OCI-LY1 (cell line): ENCODE measurements at regions not wholly inside any gene's neighbourhood (a gene's known extent, or its start where the extent isn't known, plus 50 kb on each side); places are given as distances from the start of the nearest gene placed in this dataset.

ENCODE experiments used
- H2AFZ ChIP-seq: fragments of 200-600 bp; sonication (generic), shearing (Covaris generic); 2 replicates; pipeline ENCODE4 v1.6.0; 2014; ENCODE audit warnings: antibody characterized with exemption, mild to moderate bottlenecking, low read length
- H3F3A ChIP-seq: fragments of 200-600 bp; sonication (generic), shearing (Covaris generic); 2 replicates; pipeline ENCODE4 v1.6.0; 2014; ENCODE audit warnings: mild to moderate bottlenecking, antibody characterized with exemption, low read length, moderate library complexity; ENCODE audit not compliant: insufficient read depth
- H3K27ac ChIP-seq: fragments of 200-600 bp; sonication (generic); 2 replicates; pipeline ENCODE4 v1.5.1; 2014; ENCODE audit warnings: low read length, mixed run types, mild to moderate bottlenecking, low read depth; ENCODE audit not compliant: poor library complexity, severe bottlenecking
- H3K27me3 ChIP-seq: fragments of 200-600 bp; sonication (generic); 2 replicates; pipeline ENCODE4 v1.6.0; 2014; ENCODE audit warnings: antibody characterized with exemption, mild to moderate bottlenecking, low read length, moderate library complexity; ENCODE audit not compliant: insufficient read depth
- H3K36me3 ChIP-seq: fragments of 200-600 bp; sonication (generic); 2 replicates; pipeline ENCODE4 v1.6.1; 2014; ENCODE audit warnings: mild to moderate bottlenecking, antibody characterized with exemption, low read length, moderate library complexity, mixed read lengths; ENCODE audit not compliant: insufficient read depth
- H3K4me1 ChIP-seq: fragments of 200-600 bp; sonication (generic); 2 replicates; pipeline ENCODE4 v1.5.1; 2014; ENCODE audit warnings: mild to moderate bottlenecking, low read length, moderate library complexity; ENCODE audit not compliant: insufficient read depth, severe bottlenecking
- H3K4me2 ChIP-seq: fragments of 200-600 bp; sonication (generic), shearing (Covaris generic); 2 replicates; pipeline ENCODE4 v1.6.1; 2014; ENCODE audit warnings: low read length
- H3K4me3 ChIP-seq: fragments of 200-600 bp; sonication (generic); 2 replicates; pipeline ENCODE4 v1.5.1; 2014; ENCODE audit warnings: low read length, low read depth, mild to moderate bottlenecking, mixed read lengths; ENCODE audit not compliant: poor library complexity, severe bottlenecking
- H3K79me2 ChIP-seq: fragments of 200-600 bp; shearing (Covaris generic); 2 replicates; pipeline ENCODE4 v1.6.1; 2016; ENCODE audit warnings: mixed run types, low read length, mixed read lengths; ENCODE audit not compliant: insufficient read depth
- H3K9ac ChIP-seq: fragments of 200-600 bp; sonication (generic), shearing (Covaris generic); 2 replicates; pipeline ENCODE4 v1.6.1; 2014; ENCODE audit warnings: mild to moderate bottlenecking, low read length, mixed read lengths
- H3K9me2 ChIP-seq: fragments of 200-600 bp; sonication (generic), shearing (Covaris generic); 2 replicates; pipeline ENCODE4 v1.6.1; 2014; ENCODE audit warnings: low read depth, mild to moderate bottlenecking, low read length, mixed read lengths
- H3K9me3 ChIP-seq: fragments of 200-600 bp; shearing (Covaris generic); 2 replicates; pipeline ENCODE4 v1.6.1; 2014; ENCODE audit warnings: low read length, mixed read lengths
- H4K20me1 ChIP-seq: fragments of 200-600 bp; sonication (generic), shearing (Covaris generic); 2 replicates; pipeline ENCODE4 v1.6.0; 2016; ENCODE audit warnings: mild to moderate bottlenecking, low read length; ENCODE audit not compliant: insufficient read depth
- CTCF ChIP-seq: fragments of 200-600 bp; sonication (generic), shearing (Covaris generic); IDR thresholded peaks from 2 replicates; pipeline ENCODE4 v1.5.1; 2017; ENCODE audit warnings: mild to moderate bottlenecking, antibody characterized with exemption, low read length, moderate library complexity, mixed read lengths
- EZH2 ChIP-seq: fragments of 200-600 bp; sonication (generic), shearing (Covaris generic); IDR thresholded peaks from 2 replicates; pipeline ENCODE4 v1.8.0; 2017; ENCODE audit warnings: borderline replicate concordance, mixed run types, mild to moderate bottlenecking, antibody characterized with exemption, low read length, moderate library complexity, mixed read lengths

GRCh38 chr20:40806929-40807820 is 118.1 kb upstream of the MAFB start:
- H2AFZ ChIP-seq = no peak overlapping the region
- no peak overlapping the region for H3K9ac ChIP-seq
- no peaks in the 10 kb centered on the region for H3F3A ChIP-seq
- H4K20me1 ChIP-seq = no peaks in the 10 kb centered on the region
- H3K27ac ChIP-seq = no peak overlapping the region
- no peaks in the 10 kb centered on the region for H3K4me1 ChIP-seq
- H3K27me3 ChIP-seq = no peaks in the 10 kb centered on the region; the same call in 1 of the 2 replicates
- H3K4me3 ChIP-seq = no peak overlapping the region
- no peaks in the 10 kb centered on the region for H3K36me3 ChIP-seq
- TF ChIP-seq CTCF = no peak
- H3K79me2 ChIP-seq = no peaks in the 10 kb centered on the region
- no peak overlapping the region for H3K4me2 ChIP-seq
- no peaks in the 10 kb centered on the region for H3K9me3 ChIP-seq
- no peaks in the 10 kb centered on the region for H3K9me2 ChIP-seq

DNA sequence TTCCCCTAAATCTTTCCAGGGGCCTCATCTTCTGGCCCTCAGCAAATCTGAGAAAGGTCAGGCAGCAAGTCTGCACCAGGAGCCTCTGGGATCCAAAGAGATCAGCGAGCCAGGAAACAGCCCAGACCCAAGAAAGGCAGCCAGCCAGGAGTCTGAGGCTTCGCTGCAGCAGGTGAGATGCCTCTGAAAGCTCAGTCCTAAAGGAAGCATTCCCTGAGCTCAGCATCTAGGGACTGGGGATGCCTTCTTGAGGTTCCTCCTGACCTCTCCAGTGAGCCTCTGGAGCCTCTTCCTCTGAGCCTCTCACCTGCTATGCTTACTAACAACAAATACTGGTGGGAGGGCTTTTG is 118.8 kb upstream of the MAFB start:
- H3F3A ChIP-seq = no peaks in the 10 kb centered on the region
- no peak overlapping the region for H3K4me2 ChIP-seq
- H3K9me3 ChIP-seq = no peaks in the 10 kb centered on the region
- TF ChIP-seq EZH2 (no peak), CTCF (no peak)
- H3K27ac ChIP-seq = no peak overlapping the region
- H3K79me2 ChIP-seq = no peaks in the 10 kb centered on the region
- no peaks in the 10 kb centered on the region for H3K36me3 ChIP-seq
- H3K27me3 ChIP-seq = no peaks in the 10 kb centered on the region; the same call in 1 of the 2 replicates
- H3K4me3 ChIP-seq = no peak overlapping the region
- H4K20me1 ChIP-seq = no peaks in the 10 kb centered on the region
- no peak overlapping the region for H2AFZ ChIP-seq
- no peaks in the 10 kb centered on the region for H3K4me1 ChIP-seq
- no peak overlapping the region for H3K9ac ChIP-seq
- H3K9me2 ChIP-seq = no peaks in the 10 kb centered on the region

DNA sequence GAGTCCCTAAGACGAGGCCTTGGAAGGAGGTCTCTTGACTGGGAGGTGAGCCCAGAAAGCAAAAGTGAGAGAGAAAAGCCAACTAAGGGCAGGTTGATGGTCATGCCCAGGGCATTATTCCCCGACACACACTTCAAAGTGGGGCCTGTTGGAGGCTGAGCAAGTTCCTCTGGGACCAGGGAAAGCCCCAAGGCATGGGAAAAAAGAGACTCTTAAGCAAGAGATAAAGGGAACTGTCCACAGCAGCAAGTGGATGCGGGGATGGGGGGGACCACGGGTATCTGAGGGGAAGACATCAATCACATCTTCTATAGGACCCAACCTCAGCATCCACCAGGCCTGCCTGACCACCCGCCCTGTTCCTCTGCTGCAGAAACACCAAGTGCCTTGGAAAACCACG is 119.9 kb upstream of the MAFB start:
- Histone ChIP-seq H3K36me3 (no peaks in the 10 kb centered on the region), H3F3A (no peaks in the 10 kb centered on the region), H3K9ac (no peak overlapping the region), H3K79me2 (no peaks in the 10 kb centered on the region), H3K9me2 (no peaks in the 10 kb centered on the region), H4K20me1 (no peaks in the 10 kb centered on the region), H3K27ac (no peak overlapping the region), H3K4me1 (no peaks in the 10 kb centered on the region), H3K27me3 (no peaks in the 10 kb centered on the region; the same call in 1 of the 2 replicates), H2AFZ (no peak overlapping the region), H3K9me3 (no peaks in the 10 kb centered on the region), H3K4me3 (no peak overlapping the region), H3K4me2 (no peak overlapping the region)
- TF ChIP-seq CTCF = no peak
- no peak for TF ChIP-seq EZH2
